CD4-positive, alpha-beta T cell treated with Interleukin-1 beta for 1 hour (primary cell): ENCODE measurements at regions not wholly inside any gene's neighbourhood (a gene's known extent, or its start where the extent isn't known, plus 50 kb on each side); places are given as distances from the start of the nearest gene placed in this dataset.

Source experiments
- DNase-seq, 2 donors: peaks; one replicate each; pipeline ENCODE4 v3.0.0-alpha.2; 2020 to 2022

GRCh38 chr10:43012578-43012977 is 64.3 kb upstream of the RET start:
- no peak for DNase-seq

GRCh38 chr10:43013065-43013464 is 63.8 kb upstream of the RET start:
- no peak for DNase-seq

DNA sequence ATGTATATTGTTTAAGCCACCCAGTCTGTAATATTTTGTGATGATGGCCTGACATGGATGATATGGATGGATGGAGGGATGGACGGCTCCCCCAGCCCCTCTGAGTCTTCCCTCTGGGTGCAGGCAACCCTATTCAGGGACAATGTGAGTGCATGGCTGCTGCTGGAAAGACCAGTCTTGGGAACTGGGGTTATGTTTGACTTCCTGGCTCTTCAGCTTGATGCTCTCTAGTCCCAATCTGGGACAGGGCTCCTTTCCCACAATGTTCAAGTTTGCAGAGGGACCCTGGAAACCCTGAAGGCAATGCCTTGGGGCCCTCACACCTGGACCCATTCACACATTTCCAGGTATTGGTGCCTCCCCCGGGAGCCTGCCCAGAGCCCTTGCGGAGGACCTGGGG is 52.3 kb upstream of the RET start:
- DNase-seq, result no peak

- no peak for DNase-seq
Measured at GRCh38 chr10:43024942-43025700, 51.7 kb upstream of the RET start.

- DNase-seq, result no peak
Measured at GRCh38 chr10:43026039-43026973, 50.6 kb upstream of the RET start.
